Peyer's patch (tissue), 4 donors: ENCODE measurements at regions not wholly inside any gene's neighbourhood (a gene's known extent, or its start where the extent isn't known, plus 50 kb on each side); places are given as distances from the start of the nearest gene placed in this dataset.

ENCODE experiments used
- DNase-seq, 3 donors: peaks; one replicate each; pipeline ENCODE4 v3.0.0-alpha.2; 2017 to 2019
- H3K27ac ChIP-seq, 4 donors: fragments of 200-600 bp; sonication (generic); one replicate each; pipeline ENCODE4 v1.5.1; 2016 to 2019
- H3K27me3 ChIP-seq, 2 donors: fragments of 200-600 bp; sonication (generic); one replicate each; pipeline ENCODE4 v1.5.1; 2019
- H3K36me3 ChIP-seq, 3 donors: fragments of 200-600 bp; sonication (generic); one replicate each; pipeline ENCODE4 v1.5.1; 2016 to 2019
- H3K4me1 ChIP-seq, 4 donors: fragments of 200-600 bp; sonication (generic); one replicate each; pipeline ENCODE4 v1.5.1; 2016 to 2019
- H3K4me3 ChIP-seq, 4 donors: fragments of 200-600 bp; sonication (generic); 1 replicate in 3 of 4; 2 replicates in 1 of 4; pipeline ENCODE4 v1.5.1; 2016 to 2019; ENCODE audit warnings: mild to moderate bottlenecking in 1 of 4
- H3K9me3 ChIP-seq, 4 donors: fragments of 200-600 bp; sonication (generic); one replicate each; pipeline ENCODE4 v1.5.1; 2016 to 2019; ENCODE audit warnings: mild to moderate bottlenecking in 1 of 4
- CTCF ChIP-seq, 6 experiments: fragments of 450-650 bp in 4 of 6; fragments of 200-600 bp in 2 of 6; sonication (generic) in 1 of 6; IDR thresholded peaks; one replicate each; pipeline ENCODE4 v1.5.1; 2017 to 2019; ENCODE audit warnings: antibody characterized with exemption in 6 of 6, mild to moderate bottlenecking in 3 of 6, moderate library complexity in 1 of 6
- POLR2A ChIP-seq, 2 donors: fragments of 450-650 bp; IDR thresholded peaks; one replicate each; pipeline ENCODE4 v1.5.1; 2017; ENCODE audit warnings: antibody characterized with exemption in 2 of 2, mild to moderate bottlenecking in 2 of 2, moderate library complexity in 2 of 2

GRCh38 chr12:74957634-74958033 is 252.0 kb downstream of the KCNC2 start:
- no peak overlapping the region for H3K4me3 ChIP-seq
- TF ChIP-seq POLR2A (IDR thresholded peaks at IDR 0.05): no peak
- TF ChIP-seq CTCF (IDR thresholded peaks at IDR 0.05): no peak
- no peaks in the 10 kb centered on the region for H3K36me3 ChIP-seq
- H3K9me3 ChIP-seq: peaks cover 0 to 4% (median 0%) of the 10 kb centered on the region in 4 donors
- DNase-seq: no peak
- H3K4me1 ChIP-seq: no peaks in the 10 kb centered on the region
- H3K27me3 ChIP-seq: no peaks in the 10 kb centered on the region
- no peak overlapping the region for H3K27ac ChIP-seq

GRCh38 chr12:74959657-74960056 is 250.0 kb downstream of the KCNC2 start:
- Histone ChIP-seq H3K36me3 (no peaks in the 10 kb centered on the region), H3K27me3 (no peaks in the 10 kb centered on the region), H3K4me3 (no peak overlapping the region), H3K4me1 (no peaks in the 10 kb centered on the region), H3K27ac (no peak overlapping the region), H3K9me3 (peaks cover 0 to 4% (median 0%) of the 10 kb centered on the region in 4 donors)
- DNase-seq: no peak
- TF ChIP-seq CTCF (IDR thresholded peaks at IDR 0.05) (no peak), POLR2A (IDR thresholded peaks at IDR 0.05) (no peak)

GRCh38 chr12:74963304-74963703 is 246.3 kb downstream of the KCNC2 start:
- Histone ChIP-seq H3K27me3 (no peaks in the 10 kb centered on the region), H3K36me3 (no peaks in the 10 kb centered on the region), H3K9me3 (no peaks in the 10 kb centered on the region), H3K4me1 (no peaks in the 10 kb centered on the region), H3K4me3 (no peak overlapping the region), H3K27ac (no peak overlapping the region)
- no peak for DNase-seq
- TF ChIP-seq CTCF (IDR thresholded peaks at IDR 0.05): no peak
- no peak for TF ChIP-seq POLR2A (IDR thresholded peaks at IDR 0.05)

- no peak for TF ChIP-seq POLR2A (IDR thresholded peaks at IDR 0.05)
- TF ChIP-seq CTCF (IDR thresholded peaks at IDR 0.05): no peak
- Histone ChIP-seq H3K4me3 (no peak overlapping the region), H3K9me3 (no peaks in the 10 kb centered on the region), H3K27me3 (no peaks in the 10 kb centered on the region), H3K4me1 (no peaks in the 10 kb centered on the region), H3K36me3 (no peaks in the 10 kb centered on the region), H3K27ac (no peak overlapping the region)
- DNase-seq: no peak
These were observed 245.7 kb downstream of the KCNC2 start for GRCh38 chr12:74963867-74964331.

GRCh38 chr12:74964390-74964789 is 245.2 kb downstream of the KCNC2 start:
- no peak for TF ChIP-seq POLR2A (IDR thresholded peaks at IDR 0.05)
- TF ChIP-seq CTCF (IDR thresholded peaks at IDR 0.05): no peak
- no peak for DNase-seq
- no peaks in the 10 kb centered on the region for H3K27me3 ChIP-seq
- no peaks in the 10 kb centered on the region for H3K9me3 ChIP-seq
- no peak overlapping the region for H3K27ac ChIP-seq
- H3K36me3 ChIP-seq: no peaks in the 10 kb centered on the region
- H3K4me3 ChIP-seq: no peak overlapping the region
- no peaks in the 10 kb centered on the region for H3K4me1 ChIP-seq

GRCh38 chr12:74971201-74971600 is 238.4 kb downstream of the KCNC2 start:
- H3K27ac ChIP-seq: no peak overlapping the region
- DNase-seq: no peak
- no peaks in the 10 kb centered on the region for H3K9me3 ChIP-seq
- H3K36me3 ChIP-seq: no peaks in the 10 kb centered on the region
- no peak overlapping the region for H3K4me3 ChIP-seq
- H3K27me3 ChIP-seq: no peaks in the 10 kb centered on the region
- H3K4me1 ChIP-seq: no peaks in the 10 kb centered on the region
- TF ChIP-seq CTCF (IDR thresholded peaks at IDR 0.05): no peak
- TF ChIP-seq POLR2A (IDR thresholded peaks at IDR 0.05): no peak
